ENCODE measurements at regions not wholly inside any gene's neighbourhood (a gene's known extent, or its start where the extent isn't known, plus 50 kb on each side); places are given as distances from the start of the nearest gene placed in this dataset.

DNA sequence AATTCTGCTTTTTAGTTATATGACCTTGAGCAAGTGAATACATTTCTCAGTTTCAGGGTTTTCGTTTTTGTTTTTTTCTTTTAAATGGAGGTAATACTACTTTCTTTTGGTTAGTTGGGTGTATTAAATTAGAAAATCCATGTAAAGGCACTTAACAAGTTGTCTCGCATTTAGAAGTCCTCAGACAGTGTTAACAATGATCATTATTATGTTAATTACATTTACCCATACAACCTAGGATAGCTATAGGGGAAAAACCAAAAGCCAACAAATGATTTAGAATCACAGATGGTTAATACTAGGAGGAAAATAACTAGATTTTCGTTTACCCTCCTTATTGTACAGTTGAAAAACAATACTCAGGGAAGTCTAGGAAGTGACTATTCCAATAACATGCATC is 972.2 kb upstream of the WWC1 start:
- no peak overlapping the region for H3K27ac ChIP-seq (ENCODE audit: low read length in 2 of 2)
- WGBS (ENCODE audit: insufficient coverage), result no CpG with 5 or more reads among the region's 3 CpGs
- H3K27me3 Mint-ChIP-seq, result no peaks in the 10 kb centered on the region
- ATAC-seq (ENCODE audit: low read depth), result no peak
- H2AFZ ChIP-seq (ENCODE audit: insufficient read depth, low read depth, low read length, poor library complexity, severe bottlenecking), result no peak overlapping the region
- no peaks in the 10 kb centered on the region for H3K36me3 ChIP-seq (replicated peaks in 1 of 2; ENCODE audit: control extremely low read depth in 1 of 2, control insufficient read depth in 1 of 2, extremely low read depth in 1 of 2, insufficient read depth in 2 of 2, low read length in 1 of 2)
- H3K9ac ChIP-seq (ENCODE audit: low read length), result no peak overlapping the region
- H3K79me2 ChIP-seq (ENCODE audit: control insufficient read depth, insufficient read depth, low read length), result no peaks in the 10 kb centered on the region
- H3K4me1 Mint-ChIP-seq, result no peaks in the 10 kb centered on the region
- no peak overlapping the region for H3K27ac Mint-ChIP-seq
- no peaks in the 10 kb centered on the region for H3K9me3 ChIP-seq (ENCODE audit: control extremely low read depth in 1 of 3, control insufficient read depth in 2 of 3, insufficient read depth in 1 of 3, low read length in 2 of 3)
- ChIA-PET CTCF (no interaction called here), POLR2A (no interaction called here)
- no peak for DNase-seq
- no peaks in the 10 kb centered on the region for H4K20me1 ChIP-seq (ENCODE audit: control insufficient read depth, insufficient read depth, low read length, poor library complexity, severe bottlenecking)
- H3K9me3 Mint-ChIP-seq (ENCODE audit: insufficient read depth), result peaks cover 2% of the 10 kb centered on the region
- TF ChIP-seq EZH2 (IDR thresholded peaks at IDR 0.05; ENCODE audit: borderline replicate concordance, insufficient read depth, low read depth, low read length, poor library complexity, severe bottlenecking), result no peak
- TF ChIP-seq, protein P1, sequence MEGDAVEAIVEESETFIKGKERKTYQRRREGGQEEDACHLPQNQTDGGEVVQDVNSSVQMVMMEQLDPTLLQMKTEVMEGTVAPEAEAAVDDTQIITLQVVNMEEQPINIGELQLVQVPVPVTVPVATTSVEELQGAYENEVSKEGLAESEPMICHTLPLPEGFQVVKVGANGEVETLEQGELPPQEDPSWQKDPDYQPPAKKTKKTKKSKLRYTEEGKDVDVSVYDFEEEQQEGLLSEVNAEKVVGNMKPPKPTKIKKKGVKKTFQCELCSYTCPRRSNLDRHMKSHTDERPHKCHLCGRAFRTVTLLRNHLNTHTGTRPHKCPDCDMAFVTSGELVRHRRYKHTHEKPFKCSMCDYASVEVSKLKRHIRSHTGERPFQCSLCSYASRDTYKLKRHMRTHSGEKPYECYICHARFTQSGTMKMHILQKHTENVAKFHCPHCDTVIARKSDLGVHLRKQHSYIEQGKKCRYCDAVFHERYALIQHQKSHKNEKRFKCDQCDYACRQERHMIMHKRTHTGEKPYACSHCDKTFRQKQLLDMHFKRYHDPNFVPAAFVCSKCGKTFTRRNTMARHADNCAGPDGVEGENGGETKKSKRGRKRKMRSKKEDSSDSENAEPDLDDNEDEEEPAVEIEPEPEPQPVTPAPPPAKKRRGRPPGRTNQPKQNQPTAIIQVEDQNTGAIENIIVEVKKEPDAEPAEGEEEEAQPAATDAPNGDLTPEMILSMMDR (IDR thresholded peaks at IDR 0.05), result no peak
- intact Hi-C loops (cut with micrococcal nuclease), result no loop called here
- H3K4me1 ChIP-seq (ENCODE audit: control insufficient read depth in 2 of 2, insufficient read depth in 2 of 2, low read length in 2 of 2), result no peaks in the 10 kb centered on the region
- H3K27me3 ChIP-seq (replicated peaks in 1 of 4; ENCODE audit: control extremely low read depth in 1 of 4, control insufficient read depth in 3 of 4, insufficient read depth in 4 of 4, low read length in 3 of 4), result no peaks in the 10 kb centered on the region
- no peak overlapping the region for H3K4me3 Mint-ChIP-seq
- no peak overlapping the region for H3K4me2 ChIP-seq (replicated peaks; ENCODE audit: low read depth, low read length, poor library complexity, severe bottlenecking)
- no peak overlapping the region for H3K4me3 ChIP-seq (ENCODE audit: control extremely low read depth in 1 of 5, extremely low read depth in 1 of 5, insufficient read depth in 1 of 5, low read depth in 2 of 5, low read length in 4 of 5)

GRCh38 chr5:167320019-167320418 is 971.4 kb upstream of the WWC1 start:
- Mint-ChIP-seq H3K27me3 (no peaks in the 10 kb centered on the region), H3K9me3 (ENCODE audit: insufficient read depth) (peaks cover 2% of the 10 kb centered on the region), H3K4me1 (no peaks in the 10 kb centered on the region), H3K4me3 (no peak overlapping the region), H3K27ac (no peak overlapping the region)
- no peak for DNase-seq
- H3K36me3 ChIP-seq (replicated peaks in 1 of 2; ENCODE audit: control extremely low read depth in 1 of 2, control insufficient read depth in 1 of 2, extremely low read depth in 1 of 2, insufficient read depth in 2 of 2, low read length in 1 of 2), result no peaks in the 10 kb centered on the region
- ATAC-seq (ENCODE audit: low read depth), result no peak
- no peak overlapping the region for H3K27ac ChIP-seq (ENCODE audit: low read length in 2 of 2)
- no peak overlapping the region for H3K4me3 ChIP-seq (ENCODE audit: control extremely low read depth in 1 of 5, extremely low read depth in 1 of 5, insufficient read depth in 1 of 5, low read depth in 2 of 5, low read length in 4 of 5)
- no peaks in the 10 kb centered on the region for H3K27me3 ChIP-seq (replicated peaks in 1 of 4; ENCODE audit: control extremely low read depth in 1 of 4, control insufficient read depth in 3 of 4, insufficient read depth in 4 of 4, low read length in 3 of 4)
- TF ChIP-seq, protein P1 (IDR thresholded peaks at IDR 0.05), result no peak
- TF ChIP-seq EZH2 (IDR thresholded peaks at IDR 0.05; ENCODE audit: borderline replicate concordance, insufficient read depth, low read depth, low read length, poor library complexity, severe bottlenecking), result no peak
- no peaks in the 10 kb centered on the region for H3K4me1 ChIP-seq (ENCODE audit: control insufficient read depth in 2 of 2, insufficient read depth in 2 of 2, low read length in 2 of 2)
- H3K9me3 ChIP-seq (ENCODE audit: control extremely low read depth in 1 of 3, control insufficient read depth in 2 of 3, insufficient read depth in 1 of 3, low read length in 2 of 3), result no peaks in the 10 kb centered on the region
- no peak overlapping the region for H3K9ac ChIP-seq (ENCODE audit: low read length)
- POLR2A ChIA-PET, result no interaction called here
- H3K79me2 ChIP-seq (ENCODE audit: control insufficient read depth, insufficient read depth, low read length), result no peaks in the 10 kb centered on the region
- CTCF ChIA-PET, result no interaction called here
- intact Hi-C loops (cut with micrococcal nuclease), result no loop called here
- no peak overlapping the region for H3K4me2 ChIP-seq (replicated peaks; ENCODE audit: low read depth, low read length, poor library complexity, severe bottlenecking)
- H2AFZ ChIP-seq (ENCODE audit: insufficient read depth, low read depth, low read length, poor library complexity, severe bottlenecking), result no peak overlapping the region
- no peaks in the 10 kb centered on the region for H4K20me1 ChIP-seq (ENCODE audit: control insufficient read depth, insufficient read depth, low read length, poor library complexity, severe bottlenecking)
